OCI-M2 (cell line): ENCODE measurements at regions not wholly inside any gene's neighbourhood (a gene's known extent, or its start where the extent isn't known, plus 50 kb on each side); places are given as distances from the start of the nearest gene placed in this dataset.
"Not testable (repeated sequence)": the region's sequence is repeated elsewhere in the genome, so short reads cannot be mapped to it uniquely, and the experiment has no call there.

Experiments used
- DNase-seq: peaks from one replicate; lab custom pipeline; 2025; ENCODE audit not compliant: unreplicated experiment; lab: John Stamatoyannopoulos, UW

DNA sequence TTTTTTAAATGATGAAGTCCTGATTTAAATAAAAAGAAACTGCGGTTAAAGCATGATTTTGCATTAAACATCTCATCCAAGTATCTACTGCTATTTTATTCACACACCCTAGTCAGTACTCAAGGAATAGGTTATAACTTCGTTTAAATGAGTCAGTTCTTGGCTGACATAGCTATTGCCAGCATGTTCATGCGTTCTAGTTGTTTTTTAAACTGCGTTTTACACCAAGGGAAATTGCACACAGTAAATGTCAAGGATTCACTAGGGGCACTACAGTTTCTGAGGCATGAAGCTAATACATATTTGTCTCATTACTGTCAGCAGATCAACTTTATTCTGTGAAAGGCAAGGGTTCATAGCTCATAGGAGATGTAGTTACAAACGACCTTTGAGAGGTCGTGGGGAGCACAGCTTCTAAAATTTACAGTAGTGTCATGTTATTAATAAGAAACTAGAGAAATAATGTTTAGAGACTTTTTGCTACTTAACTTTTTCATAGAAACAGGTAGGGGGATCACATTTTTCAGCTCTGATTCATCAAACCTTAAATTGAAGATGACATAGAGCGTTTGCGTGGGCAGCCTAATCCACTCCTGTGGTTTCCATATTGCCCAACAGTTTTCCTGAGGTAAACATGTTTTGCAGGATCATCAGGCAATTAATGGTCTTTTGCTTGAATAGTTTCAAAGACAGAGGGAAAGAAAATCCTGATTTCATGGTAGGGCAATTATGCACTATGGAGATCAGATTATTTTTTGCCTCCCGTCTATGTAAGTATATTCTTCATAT lies 2222.7 kb upstream of the WWC1 start:
- no peak for DNase-seq

DNA sequence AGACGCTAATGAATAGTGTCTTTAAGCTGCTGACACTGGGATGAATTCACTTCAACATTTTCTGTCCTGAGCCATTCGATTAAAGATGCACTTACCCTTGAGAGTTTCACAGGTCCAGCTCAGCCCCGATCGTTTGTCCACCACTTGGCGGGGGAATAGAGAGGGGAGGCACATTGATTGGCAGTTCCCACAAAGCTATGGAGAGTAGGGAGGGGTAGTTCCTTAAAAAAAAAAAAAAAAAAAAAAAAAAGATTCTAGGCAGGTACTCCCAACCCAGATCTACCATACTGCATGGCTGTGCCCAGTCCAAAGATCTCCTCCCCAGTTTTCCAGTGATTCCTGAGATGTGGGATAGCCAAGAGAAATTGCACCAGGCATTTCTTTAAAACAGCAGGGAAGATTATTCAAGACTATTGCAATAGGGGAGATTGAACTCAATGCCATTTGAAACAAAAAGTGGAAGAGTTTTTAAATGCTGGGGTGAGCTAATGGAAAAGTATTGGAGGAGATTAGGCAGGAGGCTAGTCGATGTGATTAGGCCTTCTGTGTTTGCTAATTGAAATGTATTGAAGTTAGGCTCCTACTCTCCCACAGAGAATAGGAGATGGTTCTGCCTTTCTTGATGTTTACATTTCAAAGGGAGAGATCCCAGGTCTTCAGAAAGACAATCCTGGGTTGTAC lies 2217.4 kb upstream of the WWC1 start:
- no peak for DNase-seq

DNA sequence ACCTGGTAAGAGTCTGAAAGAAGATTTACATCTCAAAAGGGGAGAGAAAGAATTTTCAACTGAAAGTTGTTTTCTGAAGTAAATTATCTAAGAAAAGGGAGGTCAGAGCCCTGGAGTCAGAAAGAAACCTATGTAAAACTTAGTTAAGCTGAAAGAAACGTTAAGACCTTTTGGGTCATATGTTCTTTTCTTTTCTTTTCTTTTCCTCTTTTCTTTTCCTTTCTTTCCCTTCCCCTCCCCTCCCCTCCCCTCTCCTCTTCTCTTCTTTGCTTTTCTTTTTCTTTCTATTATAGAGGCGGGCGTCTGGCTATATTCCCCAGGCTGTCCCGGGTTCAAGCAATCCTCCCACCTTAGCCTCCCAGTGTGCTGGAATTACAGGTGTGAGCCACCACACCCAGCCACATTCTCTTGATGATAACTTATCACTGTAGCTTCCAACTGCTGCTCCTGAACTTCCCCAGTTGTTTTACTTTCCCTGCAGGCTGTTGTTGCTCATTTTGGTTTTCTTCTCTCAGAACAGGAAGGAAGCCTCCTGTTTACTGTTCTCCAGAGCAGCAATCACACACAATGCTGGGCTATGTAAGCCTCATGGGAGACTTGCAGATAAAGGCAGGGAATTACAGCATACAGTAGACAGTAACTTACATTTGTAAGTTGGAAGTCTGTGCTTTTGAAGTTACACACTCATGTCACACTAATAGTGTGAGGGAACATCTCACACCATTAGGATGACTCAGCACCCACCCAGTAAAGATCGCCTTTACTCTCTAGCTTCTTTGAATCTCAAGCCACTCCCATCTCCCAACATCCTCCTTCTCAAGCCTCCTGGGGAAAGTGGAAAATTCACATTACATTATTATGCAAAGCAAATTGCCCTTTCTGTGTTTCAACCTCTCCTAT lies 2216.6 kb upstream of the WWC1 start:
- no peak for DNase-seq

DNA sequence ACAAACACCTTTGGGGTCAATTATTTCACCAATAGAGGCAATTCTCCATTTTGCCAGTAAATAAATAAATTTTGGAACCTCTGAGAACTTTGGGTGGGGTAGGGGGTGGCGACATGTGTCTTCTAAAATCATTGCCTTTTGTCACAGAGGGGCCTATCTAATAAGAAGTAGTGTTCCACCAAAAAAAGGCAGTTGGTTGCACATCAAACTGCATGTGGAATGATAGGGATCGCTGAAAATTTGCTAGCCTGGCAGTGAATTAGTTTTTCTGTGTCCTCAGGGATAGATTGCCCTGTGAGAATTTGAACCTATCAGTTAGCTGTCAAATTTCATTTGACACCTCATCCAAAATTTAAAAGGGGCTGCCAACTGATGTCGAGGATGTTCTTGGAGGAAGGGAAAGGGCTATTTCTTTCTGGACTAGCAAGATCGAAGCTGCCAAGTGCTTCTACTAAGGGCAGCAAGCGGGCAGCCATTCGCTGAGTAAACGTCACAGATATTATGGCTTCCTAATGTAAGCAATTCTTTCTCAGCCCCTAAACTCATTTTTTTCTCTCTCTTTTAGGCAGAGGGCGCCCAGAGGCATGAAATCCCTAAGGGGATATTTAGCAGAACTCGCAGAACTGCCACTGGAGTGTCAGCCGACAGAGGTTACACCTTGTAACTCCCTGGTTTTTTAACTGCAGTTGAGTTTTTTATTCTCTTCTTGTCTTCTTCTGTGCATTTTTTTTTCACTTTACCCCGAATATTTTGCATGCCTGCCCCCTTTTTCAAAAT lies 2208.1 kb upstream of the WWC1 start:
- no peak for DNase-seq

DNA sequence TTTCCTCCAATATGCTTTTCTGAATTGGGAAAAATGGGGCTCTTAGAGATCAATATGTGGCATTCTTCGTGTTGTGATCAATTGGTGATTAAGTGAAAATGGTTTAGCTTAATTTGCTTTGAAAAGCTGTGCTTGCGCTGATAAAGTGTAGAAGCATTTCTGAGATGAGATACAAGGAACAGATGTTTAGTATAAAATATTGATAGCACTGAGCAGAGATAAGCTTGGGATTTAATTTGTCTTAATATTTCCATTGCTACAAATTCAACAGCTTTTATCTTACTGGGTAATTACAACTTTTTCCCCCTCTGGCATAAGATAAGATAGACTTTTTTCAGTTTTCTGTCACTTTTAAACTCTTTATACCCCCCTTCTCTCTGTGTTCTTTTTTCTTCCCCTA lies 2204.9 kb upstream of the WWC1 start:
- DNase-seq = no peak

DNA sequence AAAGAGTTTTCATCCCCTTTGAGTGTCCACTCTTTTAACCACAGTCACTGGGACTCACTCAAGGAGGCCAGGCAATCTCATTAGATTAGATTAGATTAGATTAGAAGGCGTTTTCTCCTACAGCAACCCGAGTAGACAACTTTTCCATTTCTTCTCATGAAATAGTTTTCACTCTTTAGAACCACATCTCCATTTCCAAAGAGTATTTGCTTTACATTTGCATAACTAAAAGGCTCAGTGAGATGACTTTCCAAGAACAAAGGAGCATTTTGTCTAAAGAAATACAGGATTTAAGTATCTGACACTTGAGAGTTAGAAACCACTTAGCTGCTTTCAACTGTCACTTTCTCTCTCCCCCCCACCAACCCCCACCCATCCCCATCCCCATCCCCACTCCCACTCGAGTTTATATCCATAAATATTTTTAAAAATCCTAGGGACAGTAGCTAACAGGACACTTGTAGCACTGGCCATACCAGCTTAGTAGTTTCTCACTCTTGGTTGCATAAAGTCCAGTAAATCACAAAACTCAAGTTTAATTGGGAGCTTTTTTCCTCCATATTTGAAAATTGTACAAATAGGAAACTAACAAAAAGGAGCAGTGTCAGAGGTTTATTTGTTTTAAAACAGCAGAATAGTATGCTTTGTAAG lies 2202.9 kb upstream of the WWC1 start:
- no peak for DNase-seq

DNA sequence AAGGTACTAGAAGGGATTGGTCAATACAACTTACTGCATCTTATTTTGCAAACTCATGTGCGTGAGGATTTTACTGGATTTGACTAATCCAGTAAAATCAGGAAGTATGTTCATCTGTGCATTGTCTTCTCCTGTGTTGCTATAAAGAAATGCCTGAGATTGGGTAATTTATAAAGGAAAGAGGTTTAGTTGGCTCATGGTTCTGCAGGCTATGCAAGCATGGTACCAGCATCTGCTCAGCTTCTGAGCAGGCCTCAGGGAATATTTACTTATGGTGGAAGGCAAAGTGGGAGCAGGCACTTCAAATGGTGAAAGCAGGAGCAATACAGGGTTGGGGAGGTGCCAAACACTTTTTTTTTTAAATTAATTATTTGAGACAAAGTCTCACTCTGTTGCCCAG lies 2199.5 kb upstream of the WWC1 start:
- DNase-seq = no peak

DNA sequence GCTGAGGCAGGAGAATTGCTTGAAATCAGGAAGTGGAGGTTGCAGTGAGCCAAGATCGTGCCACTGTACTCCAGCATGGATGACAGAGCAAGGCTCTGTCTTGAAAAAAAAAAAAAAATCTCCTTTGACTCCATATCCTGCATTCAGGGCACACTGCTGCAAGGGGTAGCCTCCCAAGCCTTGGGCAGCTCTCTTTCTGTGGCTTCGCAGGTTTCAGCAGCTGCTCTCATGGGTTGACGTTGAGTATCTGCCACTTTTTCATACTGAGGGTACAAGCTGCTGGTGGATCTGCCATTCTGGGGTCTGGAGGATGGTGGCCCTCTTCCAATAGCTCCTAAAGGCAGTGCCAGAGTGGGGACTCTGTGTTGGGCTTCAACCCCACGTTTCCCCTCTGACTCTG lies 2198.1 kb upstream of the WWC1 start:
- DNase-seq = no peak

DNA sequence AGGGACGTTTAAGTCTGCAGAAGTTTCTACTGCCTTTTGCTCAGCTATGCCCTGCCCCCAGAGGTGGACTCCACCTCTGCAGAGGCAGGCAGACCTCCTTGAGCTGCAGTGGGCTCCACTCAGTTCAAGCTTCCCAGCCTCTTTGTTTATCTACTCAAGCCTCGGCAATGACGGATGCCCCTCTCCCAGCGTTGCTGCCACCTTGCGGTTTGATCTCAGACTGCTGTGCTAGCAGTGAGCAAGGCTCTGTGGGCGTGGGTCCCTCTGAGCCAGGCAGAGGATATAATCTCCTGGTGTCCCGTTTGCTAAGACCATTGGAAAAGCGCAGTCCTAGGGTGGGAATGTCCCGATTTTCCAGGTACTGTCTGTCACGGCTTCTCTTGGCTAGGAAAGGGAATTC lies 2188.5 kb upstream of the WWC1 start:
- no peak for DNase-seq

DNA sequence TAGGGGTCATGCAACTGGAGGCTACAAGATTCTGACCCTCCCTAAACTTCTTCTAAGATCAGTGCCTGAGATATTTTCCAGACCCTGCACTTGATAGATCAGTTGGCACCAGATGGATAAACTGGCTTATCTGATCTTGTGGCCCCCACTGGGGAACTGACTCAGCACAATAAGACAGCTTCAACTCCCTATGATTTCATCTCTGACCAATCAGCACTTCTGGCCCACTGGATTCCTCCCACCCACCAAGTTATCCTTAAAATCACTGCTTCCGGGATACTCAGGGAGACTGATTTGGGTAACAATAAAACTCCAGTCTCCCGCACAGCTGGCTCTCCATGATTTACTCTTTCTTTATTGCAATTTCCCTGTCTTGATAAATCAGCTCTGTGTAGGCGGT lies 2180.4 kb upstream of the WWC1 start:
- DNase-seq = no peak

DNA sequence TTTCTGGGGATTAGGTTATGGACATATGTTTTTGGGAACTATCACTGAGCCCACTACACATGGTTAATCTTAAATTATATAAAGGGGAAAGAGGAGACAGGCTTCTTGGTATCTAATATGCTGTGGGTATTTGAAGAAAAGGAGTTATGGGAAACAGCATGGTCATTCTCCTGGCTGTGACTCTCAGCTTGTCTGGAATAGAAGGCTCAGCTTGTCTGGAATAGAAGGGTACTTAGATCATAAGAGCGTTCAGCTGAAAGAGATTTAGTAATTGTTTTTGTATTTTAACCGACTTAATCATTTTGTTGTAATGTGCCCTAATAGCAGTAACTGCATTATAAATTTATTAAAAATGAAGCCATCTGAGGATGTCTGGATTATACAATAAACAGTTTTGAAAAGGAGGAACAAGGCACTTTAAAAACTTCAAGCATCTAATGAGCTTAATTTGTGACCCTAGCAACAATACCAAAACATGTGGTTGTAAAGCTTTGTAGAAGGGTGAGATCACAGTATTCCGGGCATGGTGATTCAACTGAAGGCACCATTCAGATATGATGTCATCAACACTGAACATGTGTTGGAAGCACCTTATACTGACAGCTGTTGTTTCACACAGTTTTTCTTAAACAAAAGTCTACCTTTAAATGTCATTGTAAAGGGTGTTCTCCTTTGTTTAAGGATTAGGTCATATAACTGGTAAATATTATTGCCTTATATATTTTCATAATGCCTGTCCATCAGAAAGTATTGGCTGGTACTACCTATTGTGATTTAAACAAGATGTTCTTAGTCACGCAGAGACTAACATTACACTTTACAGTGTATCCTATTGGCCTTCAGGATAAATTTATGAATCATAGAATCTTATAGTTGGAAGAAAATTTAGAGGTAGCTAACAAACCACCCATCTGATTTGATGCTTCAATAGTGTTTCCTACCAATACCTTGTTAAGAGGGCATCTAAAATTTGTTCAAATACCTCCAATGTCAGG lies 2174.1 kb upstream of the WWC1 start:
- no peak for DNase-seq

DNA sequence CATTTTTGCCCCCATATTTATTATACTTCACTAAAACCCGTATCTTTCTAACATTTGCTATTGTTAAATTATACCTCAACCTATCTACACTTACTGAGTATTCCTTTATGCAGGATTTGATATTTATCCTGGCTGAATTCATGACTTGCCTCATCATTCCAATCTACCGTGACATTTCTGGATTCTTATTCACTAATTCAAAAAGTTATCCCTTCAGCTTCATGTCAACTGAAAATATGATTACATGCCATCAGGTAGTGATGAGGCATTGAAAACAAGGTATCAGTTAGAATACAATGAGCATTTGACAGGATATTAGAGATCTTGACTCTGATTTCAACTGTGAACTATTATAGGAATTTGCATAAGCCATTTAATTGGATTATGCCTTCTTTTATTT lies 2171.9 kb upstream of the WWC1 start:
- no peak for DNase-seq

DNA sequence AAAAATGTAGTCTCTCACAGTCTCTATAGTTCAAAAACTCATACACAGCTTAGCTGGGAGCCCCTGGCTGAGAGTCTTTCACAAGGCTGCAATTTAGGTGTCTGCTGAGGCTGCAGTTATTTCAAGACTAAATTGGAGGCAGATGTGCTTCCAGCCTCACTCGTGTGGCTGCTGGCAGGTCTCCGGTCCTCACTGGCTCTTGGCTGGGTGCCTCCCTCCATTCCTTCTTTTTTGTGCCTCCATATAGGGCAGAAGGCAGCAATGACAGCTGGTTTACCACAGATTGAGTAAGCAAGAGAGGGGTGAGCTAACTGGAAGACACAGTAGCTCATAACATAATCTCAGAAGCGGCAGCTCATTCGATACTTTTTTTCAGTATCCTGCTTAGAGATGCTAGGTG lies 2167.7 kb upstream of the WWC1 start:
- DNase-seq = no peak

DNA sequence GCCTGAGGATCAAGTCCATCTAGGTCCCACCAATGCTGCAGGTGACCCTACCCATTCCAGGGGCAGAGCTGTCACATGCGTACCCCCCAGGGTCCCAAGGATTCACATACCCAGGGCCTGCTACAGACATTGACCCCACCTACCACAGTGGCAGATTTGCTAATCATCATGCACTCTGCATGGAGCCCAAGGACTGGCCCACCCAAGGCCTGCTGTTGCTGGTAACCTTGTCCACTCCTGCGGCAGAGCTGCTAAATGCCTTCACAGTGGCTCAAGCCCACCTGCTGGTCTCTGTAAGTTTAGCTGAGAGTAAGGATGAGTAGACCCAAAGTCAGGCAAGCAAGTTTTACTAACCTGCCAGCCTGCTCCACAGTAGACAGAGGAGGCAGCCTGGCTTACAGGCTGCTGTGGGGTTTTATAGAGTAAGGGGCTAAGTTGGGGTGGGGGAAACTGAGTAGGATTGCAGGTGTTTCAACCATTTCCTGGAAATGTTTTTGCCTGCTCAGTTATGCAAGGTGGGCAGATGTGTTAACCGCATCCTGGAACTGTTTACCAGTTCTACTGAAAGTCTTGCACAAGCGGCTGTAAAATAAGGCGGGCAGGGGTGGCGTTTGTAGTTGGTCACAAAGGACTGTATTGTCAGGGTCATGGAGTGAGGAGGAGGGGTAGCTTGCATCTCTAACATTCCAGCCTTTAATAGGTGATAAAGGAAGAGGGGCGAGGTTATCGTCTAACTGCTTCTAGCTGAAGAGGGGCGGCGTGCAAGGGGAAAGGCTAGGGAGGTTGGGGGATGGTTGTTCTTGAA lies 2163.5 kb upstream of the WWC1 start:
- DNase-seq = no peak

DNA sequence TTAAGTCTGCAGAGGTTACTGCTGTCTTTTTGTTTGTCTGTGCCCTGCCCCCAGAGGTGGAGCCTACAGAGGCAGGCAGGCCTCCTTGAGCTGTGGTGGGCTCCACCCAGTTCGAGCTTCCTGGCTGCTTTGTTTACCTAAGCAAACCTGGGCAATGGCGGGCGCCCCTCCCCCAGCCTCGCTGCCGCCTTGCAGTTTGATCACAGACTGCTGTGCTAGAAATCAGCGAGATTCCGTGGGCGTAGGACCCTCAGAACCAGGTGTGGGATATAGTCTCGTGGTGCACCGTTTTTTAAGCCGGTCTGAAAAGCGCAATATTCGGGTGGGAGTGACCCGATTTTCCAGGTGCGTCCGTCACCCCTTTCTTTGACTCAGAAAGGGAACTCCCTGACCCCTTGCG lies 2146.3 kb upstream of the WWC1 start:
- not testable (repeated sequence) for DNase-seq

DNA sequence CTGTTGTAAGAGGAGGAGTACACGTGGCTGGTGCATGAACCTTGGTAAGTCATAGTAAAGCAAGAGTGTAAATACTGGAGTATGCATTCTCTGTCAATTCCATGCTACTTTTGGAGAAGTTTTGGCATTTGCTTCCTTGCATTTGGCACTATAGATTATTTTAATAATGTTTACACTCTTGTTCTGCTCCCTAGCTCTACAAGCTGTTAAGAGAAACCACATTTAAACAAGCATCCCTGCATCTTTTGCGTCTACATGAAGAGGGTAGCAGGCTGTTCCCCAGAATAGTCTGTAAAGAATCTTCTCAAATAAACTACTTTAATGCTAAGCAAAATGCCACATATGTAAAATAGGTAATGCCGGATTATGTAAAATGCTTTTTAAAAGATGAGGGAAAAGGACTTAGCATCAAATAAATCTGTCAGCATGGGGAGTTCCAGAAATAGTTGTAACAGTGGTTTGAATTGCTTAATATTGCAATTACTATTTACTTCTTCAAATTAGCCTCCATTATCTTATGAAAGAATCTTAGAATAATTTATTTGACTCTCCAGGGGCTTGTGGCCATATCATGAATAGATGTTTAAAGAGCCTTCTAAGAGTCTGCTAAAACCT lies 2127.3 kb upstream of the WWC1 start:
- DNase-seq = no peak

DNA sequence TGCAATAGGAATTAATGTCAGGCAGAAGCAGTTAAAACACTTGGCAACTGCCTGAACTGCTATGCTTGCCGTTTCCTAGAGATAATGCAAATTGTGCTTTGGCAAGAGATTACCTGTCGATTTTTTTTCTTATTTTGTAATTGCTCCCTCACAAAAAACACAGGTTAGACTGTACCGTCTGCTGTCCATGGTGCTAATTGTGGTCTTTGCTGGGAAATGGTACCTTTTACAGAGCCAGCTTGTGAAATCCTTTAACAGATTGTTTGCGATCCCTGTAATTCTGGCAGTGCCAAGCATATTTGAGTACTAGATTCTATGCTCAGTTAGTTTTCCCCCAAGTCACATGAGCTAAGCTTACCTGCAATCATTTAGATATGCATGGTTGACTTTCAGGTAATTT lies 2125.8 kb upstream of the WWC1 start:
- DNase-seq = no peak

DNA sequence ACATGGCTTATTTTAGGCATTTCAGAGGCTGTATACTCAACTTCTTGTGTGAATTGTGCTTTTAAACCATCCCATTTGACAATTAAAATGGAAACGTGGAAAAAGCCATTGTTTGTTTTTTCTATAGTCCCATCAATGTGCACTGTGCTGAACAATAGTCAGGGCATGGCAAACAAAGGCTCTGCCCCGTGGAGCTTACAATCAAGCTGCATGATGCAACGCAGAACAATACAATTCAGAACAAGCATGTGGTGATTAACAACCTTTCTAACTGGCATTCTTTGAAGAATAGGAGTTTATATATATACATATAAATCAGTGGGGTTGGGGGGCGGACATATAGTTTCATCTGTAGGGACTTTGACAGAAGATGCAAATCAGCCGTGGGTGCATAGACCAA lies 2125.4 kb upstream of the WWC1 start:
- no peak for DNase-seq
